Sigmoid colon (tissue), 4 donors: ENCODE measurements at regions not wholly inside any gene's neighbourhood (a gene's known extent, or its start where the extent isn't known, plus 50 kb on each side); places are given as distances from the start of the nearest gene placed in this dataset.

Experiments used
- CTCF ChIP-seq, 4 experiments: fragments of 450-650 bp in 3 of 4; fragments of 200-600 bp in 1 of 4; IDR thresholded peaks; one replicate each; pipeline ENCODE4 v1.5.1; 2016 to 2019; ENCODE audit warnings: antibody characterized with exemption in 4 of 4, mild to moderate bottlenecking in 3 of 4, moderate library complexity in 2 of 4
- EP300 ChIP-seq, 4 donors: sonication (generic); formaldehyde crosslinking; IDR thresholded peaks; one replicate each; pipeline ENCODE4 v1.6.1; 2017; ENCODE audit warnings: antibody characterized with exemption in 4 of 4

GRCh38 chr1:55473661-55474060, 258.5 kb upstream of the USP24 start:
- TF ChIP-seq EP300 (IDR thresholded peaks at IDR 0.05) = no peak
- no peak for TF ChIP-seq CTCF (IDR thresholded peaks at IDR 0.05)
